NCI-H146 treated with DMSO at 0.1 percent for 48 hours (cell line): ENCODE measurements at regions not wholly inside any gene's neighbourhood (a gene's known extent, or its start where the extent isn't known, plus 50 kb on each side); places are given as distances from the start of the nearest gene placed in this dataset.

ENCODE experiments used
- DNase-seq: peaks from one replicate; lab custom pipeline; 2025; ENCODE audit not compliant: unreplicated experiment; lab: John Stamatoyannopoulos, UW

DNA sequence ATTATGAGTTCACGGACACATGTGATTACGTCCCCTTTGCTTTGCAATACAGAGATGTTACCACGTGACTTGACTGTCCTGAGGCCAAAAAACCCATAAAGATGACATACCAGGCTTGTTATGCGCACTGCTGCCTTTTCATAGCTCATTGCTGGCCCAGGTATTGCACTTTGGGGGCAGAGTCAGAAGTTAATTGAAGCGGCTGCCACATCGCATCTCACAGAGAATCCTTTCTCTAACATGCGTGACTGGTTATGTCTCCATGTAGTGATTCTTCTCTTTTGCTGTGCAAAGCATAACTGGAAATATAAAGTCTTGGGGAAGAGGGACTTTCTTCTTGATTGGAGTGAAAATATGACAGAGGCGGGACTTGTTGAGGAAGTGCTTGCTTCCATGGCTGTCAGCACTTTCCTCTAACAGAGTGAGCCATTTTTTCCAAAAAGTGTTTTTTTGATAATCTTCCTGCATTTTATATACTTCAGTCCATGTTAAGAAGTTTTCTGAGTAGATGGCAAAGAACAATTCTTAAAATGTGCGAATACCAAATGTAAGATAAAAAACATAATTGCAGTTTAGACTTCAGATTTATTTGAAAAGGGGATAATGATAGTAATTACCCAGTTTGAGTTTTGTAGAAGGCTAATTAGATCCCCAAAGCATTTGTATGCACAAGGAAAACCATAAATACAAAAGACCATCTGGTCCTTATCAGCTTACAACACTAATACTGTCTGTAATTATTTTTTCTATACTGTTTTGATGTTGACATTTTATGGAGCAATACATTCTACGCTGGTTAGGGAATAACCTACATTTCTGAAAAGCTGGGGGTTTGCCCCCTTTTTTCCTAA, 324.6 kb upstream of the MTNR1B start:
- peak; percentile 76 for DNase-seq

DNA sequence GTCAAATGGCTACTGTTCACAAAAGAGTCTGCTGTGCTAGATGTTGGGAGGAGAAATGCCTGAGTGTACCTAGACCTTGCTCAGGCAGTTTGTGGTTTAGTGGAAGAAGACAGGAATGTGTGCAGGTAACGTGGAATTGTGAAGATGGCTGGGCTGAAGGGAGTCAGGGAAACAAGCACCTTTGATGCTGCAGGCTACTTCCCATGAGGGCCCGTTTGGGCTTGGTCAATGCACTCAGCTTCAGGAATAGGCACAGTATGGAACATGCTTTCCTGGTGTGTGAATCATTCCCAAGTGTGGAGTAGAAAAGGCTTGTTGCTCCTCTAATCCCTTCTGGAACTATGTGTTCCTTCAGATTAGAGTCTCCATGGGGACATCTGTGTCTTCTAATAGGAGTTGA, 318.3 kb upstream of the MTNR1B start:
- no peak for DNase-seq

DNA sequence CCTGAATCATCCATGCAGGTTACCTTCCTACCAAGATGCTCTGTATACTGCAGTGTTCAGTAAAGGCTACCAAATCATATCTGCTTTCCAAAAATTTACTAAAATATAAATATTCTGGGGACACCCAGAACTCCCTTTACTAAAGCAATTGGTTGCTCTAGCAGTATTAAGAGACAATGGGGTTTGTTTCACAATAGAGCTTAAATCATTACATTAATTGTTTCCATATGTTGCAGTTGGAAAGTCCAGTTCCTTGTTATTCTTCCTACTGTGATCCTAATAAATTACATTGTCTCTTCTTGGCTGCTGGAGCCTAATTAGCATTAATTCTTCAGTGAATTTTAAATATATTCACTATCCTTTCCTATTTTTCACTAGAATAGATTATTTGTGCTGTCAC, 316.0 kb upstream of the MTNR1B start:
- DNase-seq = no peak

DNA sequence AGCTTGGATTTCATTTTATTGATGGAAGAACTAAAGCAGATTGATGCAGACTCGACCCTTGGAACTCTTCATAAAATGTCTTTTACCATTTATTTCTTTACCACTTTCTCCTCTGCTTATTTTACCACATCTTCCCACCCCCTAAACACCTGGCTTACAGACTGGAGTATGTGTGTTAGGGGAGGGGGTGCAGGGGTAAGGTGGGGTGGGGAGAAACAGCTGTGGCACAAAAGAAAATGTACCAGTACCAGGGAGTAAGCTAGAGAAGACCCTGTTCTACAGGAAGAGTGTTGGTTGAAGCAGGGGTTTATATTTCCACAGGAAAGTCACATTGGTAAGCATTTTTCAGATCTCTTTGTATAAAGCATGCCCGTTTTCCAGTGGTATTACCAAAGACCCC, 312.7 kb upstream of the MTNR1B start:
- no peak for DNase-seq

DNA sequence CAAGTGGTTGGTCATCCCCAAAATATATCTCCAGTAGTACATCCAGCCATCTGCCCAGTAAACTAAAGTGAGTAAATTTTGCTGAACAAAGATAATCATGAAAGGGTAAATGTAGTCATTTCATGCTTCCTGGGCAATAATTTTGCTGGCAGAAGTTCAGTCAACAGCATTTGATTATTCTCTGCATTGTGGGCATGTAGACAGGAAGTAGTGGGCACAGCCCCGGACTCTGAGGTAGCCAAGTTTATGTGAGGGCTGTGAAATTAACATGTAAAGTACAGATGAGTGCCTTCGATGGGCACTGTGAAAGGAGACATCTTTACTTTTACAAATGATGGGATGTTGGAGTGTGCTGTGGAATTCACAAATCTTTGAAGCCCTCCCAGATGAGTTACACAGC, 312.2 kb upstream of the MTNR1B start:
- DNase-seq = no peak

DNA sequence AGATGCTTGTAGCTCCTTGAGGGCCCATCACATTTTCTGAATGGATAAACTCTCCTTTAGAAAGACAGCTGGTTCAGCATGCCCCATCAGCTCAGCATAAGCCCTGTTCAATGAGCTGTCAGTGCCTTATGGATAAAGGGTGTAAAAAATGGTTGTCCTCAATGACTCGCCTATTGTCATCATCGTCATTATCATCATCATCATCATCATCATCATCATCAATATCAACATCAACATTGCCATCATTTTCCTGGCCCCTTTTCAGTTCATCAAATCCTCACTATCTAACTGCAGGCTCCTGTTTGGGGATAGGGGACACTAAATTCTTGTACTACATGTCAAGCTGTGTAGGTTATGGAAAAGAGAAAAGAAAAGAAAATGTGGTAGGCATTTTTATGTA, 310.7 kb upstream of the MTNR1B start:
- no peak for DNase-seq

DNA sequence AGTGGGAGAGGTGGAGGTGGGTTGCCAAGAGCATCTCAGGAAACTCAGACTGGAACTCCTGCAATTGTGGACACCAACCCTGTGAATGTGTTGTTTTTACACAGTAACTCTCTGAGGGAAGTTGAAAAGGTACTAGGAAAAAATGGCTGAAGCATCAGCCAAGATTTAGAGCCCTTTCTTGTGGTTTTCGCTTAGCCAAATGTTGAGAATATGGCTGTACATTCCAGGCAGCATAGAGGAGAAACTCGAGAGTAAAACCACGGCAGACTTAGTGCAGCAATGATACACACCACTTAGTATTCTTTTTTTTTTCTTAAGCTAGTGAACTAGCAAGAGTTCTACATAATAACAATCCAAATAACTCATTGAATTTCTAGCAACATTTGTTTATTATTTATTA, 309.7 kb upstream of the MTNR1B start:
- DNase-seq = no peak

DNA sequence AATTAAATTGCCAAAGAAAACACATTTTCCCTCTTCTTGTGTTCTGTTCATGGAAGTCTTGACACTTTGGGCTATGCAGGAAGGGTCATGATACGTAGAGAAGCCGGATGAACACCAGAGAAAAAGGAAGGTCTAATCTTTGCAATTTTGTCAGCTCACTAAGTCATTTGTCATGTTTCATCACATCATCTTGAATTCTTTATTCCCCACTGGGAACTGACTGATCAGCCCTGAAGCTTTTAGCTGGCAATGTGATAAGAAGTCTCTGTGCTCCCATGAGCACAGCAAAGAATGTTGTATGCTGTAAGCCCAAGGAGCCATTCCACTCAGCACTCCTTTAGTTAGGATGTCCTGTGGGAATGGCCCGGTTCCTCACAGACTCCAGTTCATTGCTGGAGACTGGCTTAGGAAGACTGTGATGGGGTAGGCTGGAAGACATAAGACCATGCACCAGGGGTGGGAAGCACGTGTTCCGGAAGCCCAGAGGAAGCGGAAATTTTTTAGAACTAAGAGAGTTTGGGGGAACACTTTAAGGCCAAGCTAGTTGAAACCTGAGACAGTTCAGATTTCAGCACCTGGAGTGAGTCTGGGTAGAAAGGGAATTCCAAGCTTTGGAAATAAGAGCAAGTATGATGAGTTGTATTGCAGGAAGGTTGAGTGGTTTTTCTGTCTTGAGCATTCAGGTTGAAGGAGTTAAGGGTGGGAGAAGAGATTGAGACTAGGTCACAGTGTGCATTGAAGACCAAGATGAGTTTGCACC, 306.7 kb upstream of the MTNR1B start:
- no peak for DNase-seq

DNA sequence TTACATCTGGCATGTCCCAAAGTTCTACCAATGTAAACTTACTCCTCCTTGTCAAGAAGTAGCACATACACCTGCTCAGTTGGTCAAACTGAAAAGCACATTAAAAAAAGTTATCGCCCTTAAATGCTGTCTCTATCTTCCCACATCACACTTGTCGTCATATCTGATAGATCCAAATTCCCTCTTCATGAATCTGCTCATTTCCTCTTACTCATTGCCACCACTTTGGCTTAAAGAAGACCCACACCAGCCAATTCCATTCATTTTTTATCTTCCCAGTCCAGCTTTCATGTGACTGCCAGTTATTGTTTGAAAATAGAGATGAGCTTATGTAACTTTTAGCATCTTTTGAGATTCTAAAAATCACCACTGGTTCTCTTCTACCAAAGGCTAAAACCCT, 305.9 kb upstream of the MTNR1B start:
- no peak for DNase-seq

DNA sequence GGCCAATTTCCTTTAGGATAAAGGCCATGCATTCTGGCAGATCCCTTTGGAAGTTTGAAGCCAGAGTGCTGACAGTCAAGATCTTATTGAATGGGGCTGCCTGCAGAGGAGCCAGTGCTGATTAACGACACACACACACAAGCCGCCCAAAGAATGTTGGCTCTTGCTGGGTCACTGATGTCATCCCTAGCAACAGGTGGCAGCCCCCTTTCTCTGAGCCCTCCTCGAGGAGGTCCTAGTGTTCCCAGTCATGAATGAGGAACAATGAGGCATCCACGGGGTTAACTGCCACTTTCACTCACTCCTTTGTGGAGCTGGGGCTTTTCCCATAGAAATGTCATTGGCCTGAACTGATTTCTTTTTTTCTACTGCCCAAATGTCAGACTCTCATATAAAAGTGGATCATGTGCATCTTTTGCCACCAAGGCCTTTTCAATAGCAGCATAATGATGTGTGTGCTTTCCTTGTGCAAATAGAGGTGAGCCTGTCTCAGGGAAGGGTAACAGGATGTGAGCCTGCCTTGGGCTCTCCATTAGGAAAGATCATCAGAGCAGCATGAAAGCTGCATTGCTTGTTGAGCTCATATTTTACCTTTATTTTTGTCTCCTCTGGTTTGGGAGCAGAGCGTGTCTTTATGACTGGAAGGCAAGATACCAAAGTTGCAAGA, 301.8 kb upstream of the MTNR1B start:
- DNase-seq = peak; percentile 25

DNA sequence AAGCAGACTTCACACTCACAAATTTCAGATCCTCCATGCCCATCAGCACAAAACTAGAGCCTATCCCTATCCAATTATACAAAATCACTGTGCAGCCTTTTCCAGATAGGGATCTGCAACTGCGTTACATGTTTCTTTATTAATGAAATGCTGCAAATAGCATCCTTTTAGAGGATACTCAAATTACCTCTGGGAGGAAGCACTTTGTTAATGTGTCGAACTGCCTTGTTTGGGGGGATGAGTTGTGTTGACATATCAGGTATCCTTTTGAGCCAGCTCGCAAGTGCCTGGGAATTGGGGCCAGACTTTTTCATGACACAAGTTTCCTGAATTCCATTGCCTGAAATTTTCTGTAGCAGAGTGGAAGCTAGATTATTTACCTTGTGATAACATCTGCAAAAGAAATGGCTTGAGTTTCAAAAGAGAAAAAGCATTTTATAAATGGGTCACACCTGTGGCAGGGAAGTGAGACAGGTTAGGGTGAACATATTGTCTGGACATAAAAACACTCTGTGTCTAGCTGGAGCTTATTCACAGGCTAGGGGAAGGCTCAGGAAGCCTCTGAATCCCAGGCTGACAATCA, 299.1 kb upstream of the MTNR1B start:
- DNase-seq = no peak

DNA sequence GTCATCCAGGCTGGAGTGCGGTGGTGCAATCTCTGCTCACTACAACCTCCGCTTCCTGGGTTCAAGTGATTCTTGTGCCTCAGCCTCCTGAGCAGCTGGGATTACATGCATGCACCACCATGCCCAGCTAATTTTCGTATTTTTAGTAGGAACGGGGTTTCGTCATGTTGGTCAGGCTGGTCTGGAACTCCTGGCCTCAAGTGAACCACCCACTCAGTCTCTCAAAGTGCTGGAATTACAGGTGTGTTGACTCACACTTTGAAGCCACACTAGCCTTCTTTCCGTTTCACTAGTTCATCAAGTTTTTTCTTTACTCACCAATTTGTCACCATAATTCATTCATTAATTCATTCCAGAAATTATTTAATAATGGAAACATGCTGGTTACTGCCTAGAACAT, 298.4 kb upstream of the MTNR1B start:
- no peak for DNase-seq

DNA sequence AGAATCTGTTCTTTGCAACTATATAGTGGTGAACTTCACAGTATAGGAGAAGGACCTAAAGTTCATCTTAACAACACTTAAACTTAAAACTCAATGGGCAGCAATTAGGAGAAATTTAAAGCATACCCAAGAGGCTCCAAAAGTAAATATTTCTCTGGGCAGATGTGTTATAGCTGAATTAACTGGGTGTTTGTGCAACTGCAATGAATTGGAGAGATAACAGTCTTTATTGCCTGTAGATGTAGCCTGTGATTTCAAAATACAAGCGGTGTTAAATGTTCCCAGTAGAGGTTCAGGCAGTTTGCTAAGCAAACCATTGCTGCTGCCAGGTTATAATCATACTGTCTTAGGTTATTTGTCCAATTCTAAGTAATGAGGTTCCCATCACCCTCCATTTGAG, 294.1 kb upstream of the MTNR1B start:
- no peak for DNase-seq

DNA sequence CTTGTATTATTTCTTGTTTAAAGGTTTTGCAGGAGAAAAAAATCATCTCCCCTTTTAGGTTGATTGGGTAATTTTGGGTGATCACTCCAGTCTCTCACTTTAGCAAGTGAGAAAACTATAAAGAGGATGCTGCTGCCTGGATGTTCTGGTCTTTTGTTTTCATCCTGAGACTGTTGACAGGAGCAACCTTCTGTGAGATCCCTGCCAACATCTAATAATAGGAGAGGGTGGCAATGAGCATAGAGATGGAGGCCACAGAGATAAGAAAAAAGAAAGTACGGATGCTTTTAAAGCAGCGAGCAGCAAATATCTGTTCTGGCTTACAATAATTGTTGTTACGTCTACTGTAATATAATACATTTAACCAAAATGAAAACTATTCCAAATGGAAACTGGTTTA, 293.6 kb upstream of the MTNR1B start:
- DNase-seq = no peak

DNA sequence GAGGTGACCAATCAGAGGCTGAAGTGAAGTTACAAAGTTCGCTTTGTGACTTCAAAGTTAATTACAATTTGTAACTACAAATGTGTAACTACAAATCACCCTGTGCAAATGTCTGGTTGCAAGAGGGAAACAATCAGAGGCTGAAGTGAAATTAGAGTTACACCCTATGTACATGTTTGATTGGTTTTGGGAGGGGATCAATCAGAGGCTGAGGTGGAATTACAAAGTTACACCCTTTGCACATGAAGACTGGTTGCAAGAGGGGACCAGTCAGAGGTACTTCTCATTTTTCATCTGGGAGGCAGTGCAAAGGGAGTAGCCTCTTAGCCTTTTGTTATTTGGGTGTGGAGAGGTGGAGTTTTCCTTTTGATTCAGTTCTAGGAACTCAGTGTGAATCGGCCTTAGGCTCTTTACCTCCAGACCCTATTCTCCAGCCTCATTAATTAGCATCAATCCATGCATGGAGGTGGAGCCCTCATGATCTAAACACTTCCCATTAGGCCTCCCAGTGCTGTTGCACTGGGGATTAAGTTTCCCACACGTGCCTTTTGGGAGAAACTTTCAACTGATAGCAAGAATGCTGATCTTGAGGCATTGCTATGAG, 291.3 kb upstream of the MTNR1B start:
- no peak for DNase-seq

DNA sequence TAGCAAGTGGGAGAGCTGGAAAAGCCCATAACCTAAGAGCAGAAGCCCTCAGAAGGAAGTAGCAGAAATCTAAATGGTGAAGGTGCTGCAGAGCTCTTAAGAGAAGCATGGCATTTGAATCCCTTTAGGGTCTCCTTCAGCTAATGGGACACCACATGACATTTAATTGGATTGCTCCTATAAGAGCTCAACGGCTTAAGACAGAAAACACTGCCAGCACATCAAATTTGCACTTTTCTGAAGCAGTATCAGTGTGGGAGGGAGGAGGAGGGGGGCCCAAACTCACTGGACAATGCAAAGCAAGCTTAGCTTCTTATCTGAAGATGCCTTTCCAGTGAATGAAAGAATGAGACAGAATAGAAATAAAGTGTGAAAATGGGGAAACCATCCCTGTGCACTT, 287.9 kb upstream of the MTNR1B start:
- DNase-seq = no peak

DNA sequence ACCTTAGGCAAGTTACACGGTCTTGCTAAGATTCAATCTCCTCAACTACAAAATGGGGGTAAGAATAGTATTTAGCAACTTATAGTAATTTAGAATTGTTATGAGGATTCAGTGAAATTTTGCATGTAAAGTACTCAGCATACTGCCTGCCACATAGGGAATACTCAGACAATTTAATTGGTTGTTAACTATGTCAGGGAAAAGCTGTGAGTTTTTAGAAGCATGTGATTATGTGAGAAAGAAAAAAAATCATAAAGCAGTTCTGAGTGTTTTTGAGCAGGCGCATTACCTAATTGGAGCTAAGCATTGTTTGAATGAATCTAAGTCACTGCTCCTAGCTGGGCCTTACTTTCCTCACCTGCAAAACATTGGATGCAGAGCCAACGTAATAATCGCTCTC, 287.3 kb upstream of the MTNR1B start:
- no peak for DNase-seq

DNA sequence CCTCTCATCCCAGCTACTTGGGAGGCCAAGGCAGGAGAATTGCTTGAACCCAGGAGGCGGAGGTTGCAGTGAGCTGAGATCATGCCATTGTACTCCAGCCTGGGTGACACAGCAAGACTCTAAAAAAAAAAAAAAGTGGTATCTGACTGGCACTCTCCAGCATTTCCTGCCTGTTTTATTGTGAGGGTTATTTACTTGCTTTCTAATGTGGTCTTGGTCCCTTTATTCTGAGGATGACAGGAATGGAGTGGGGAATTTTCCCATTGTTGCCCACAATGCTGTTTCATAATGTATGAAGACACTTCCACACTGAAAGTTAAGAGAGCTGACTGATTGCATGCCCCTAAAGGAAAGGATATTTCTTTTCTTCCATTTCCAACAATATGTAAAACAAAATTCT, 286.5 kb upstream of the MTNR1B start:
- no peak for DNase-seq

DNA sequence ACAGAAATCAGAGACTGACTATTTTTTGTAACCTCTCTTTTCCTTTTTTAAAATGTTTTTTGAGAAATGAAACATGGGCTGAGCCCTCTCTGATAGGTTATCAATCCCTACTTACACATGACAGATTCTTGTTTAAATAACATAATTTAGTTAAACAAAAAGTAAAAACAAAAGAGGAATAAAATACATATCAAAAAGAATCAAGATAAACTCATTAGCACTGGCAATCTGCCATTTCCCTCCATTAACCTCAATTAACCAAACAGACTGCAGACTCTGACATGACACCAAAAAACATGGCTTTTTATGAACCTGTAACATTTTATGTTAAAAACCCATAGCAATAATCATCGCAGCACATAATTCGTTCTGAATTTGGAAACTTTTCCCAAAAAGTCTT, 284.4 kb upstream of the MTNR1B start:
- DNase-seq = peak; percentile 28

DNA sequence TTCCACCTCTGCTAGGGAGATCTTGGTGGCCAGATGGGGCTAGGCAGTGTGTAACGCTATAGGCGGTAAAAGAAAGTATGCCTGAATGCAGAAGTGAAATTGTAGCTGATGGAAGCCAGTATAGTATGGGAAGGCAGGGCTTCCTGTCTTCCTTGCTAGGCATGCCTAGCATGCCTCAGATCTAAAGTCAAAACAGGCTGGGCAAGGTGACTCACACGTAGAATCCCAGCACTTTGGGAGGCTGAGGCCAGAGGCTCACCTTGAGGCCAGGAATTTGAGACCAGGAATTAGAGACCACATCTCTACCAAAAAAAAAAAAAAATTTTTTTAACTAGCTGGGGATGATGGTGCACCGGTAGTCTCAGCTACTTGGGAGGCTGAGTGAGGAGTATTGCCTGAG, 281.7 kb upstream of the MTNR1B start:
- DNase-seq = no peak

DNA sequence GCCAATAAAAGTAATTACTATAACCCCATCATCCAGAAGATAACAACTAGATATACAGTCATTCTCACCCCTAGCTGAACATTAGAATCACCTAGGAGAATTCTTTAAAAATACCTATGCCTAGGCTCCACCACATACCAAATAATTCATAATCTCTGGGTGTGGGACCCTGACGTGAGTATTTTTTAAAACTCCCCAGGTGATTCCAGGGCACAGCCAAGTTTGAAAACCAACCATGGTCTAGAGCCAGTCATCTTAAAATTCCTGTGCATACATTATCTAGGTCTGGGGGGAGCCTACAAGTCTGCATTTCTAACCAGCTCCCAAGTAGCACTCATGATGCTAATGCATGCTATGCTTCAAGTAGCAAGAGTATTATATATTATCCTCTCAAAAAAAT, 281.0 kb upstream of the MTNR1B start:
- no peak for DNase-seq
